BE2C (cell line): ENCODE measurements at regions not wholly inside any gene's neighbourhood (a gene's known extent, or its start where the extent isn't known, plus 50 kb on each side); places are given as distances from the start of the nearest gene placed in this dataset.

ENCODE experiments used
- DNase-seq: peaks from one replicate; pipeline ENCODE4 v3.0.0-alpha.2; 2020
- H3K27me3 ChIP-seq: fragments of 250-450 bp; sonication (Bioruptor Pico); 2 replicates; pipeline ENCODE4 v1.5.1; 2020; ENCODE audit warnings: mild to moderate bottlenecking
- H3K36me3 ChIP-seq: fragments of 250-450 bp; sonication (Bioruptor Pico); 2 replicates; pipeline ENCODE4 v1.5.1; 2020; ENCODE audit warnings: mild to moderate bottlenecking
- H3K4me1 ChIP-seq: fragments of 250-450 bp; sonication (Bioruptor Pico); 2 replicates; pipeline ENCODE4 v1.5.1; 2020
- H3K4me3 ChIP-seq: 2 replicates; pipeline ENCODE4 v1.5.1; 2011; ENCODE audit warnings: low read depth, low read length
- H3K9me3 ChIP-seq: fragments of 250-450 bp; sonication (Bioruptor Pico); 2 replicates; pipeline ENCODE4 v1.5.1; 2020
- TF ChIP-seq, protein P1 (sequence below): IDR thresholded peaks from 2 replicates; pipeline ENCODE4 v1.5.1; 2012; ENCODE audit warnings: mild to moderate bottlenecking, low read depth, low read length

- Histone ChIP-seq H3K4me1 (no peaks in the 10 kb centered on the region), H3K27me3 (no peaks in the 10 kb centered on the region), H3K36me3 (no peaks in the 10 kb centered on the region), H3K4me3 (no peak overlapping the region), H3K9me3 (no peaks in the 10 kb centered on the region)
- no peak for DNase-seq
- TF ChIP-seq, protein P1, sequence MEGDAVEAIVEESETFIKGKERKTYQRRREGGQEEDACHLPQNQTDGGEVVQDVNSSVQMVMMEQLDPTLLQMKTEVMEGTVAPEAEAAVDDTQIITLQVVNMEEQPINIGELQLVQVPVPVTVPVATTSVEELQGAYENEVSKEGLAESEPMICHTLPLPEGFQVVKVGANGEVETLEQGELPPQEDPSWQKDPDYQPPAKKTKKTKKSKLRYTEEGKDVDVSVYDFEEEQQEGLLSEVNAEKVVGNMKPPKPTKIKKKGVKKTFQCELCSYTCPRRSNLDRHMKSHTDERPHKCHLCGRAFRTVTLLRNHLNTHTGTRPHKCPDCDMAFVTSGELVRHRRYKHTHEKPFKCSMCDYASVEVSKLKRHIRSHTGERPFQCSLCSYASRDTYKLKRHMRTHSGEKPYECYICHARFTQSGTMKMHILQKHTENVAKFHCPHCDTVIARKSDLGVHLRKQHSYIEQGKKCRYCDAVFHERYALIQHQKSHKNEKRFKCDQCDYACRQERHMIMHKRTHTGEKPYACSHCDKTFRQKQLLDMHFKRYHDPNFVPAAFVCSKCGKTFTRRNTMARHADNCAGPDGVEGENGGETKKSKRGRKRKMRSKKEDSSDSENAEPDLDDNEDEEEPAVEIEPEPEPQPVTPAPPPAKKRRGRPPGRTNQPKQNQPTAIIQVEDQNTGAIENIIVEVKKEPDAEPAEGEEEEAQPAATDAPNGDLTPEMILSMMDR, result no peak
These were observed 273.2 kb downstream of the ENC1 start for GRCh38 chr5:74367241-74367733.

GRCh38 chr5:74365723-74366122, 274.8 kb downstream of the ENC1 start:
- H3K9me3 ChIP-seq, result no peaks in the 10 kb centered on the region
- H3K36me3 ChIP-seq, result no peaks in the 10 kb centered on the region
- no peak for DNase-seq
- no peaks in the 10 kb centered on the region for H3K4me1 ChIP-seq
- TF ChIP-seq, protein P1, result no peak
- H3K4me3 ChIP-seq, result no peak overlapping the region
- H3K27me3 ChIP-seq, result no peaks in the 10 kb centered on the region

DNA sequence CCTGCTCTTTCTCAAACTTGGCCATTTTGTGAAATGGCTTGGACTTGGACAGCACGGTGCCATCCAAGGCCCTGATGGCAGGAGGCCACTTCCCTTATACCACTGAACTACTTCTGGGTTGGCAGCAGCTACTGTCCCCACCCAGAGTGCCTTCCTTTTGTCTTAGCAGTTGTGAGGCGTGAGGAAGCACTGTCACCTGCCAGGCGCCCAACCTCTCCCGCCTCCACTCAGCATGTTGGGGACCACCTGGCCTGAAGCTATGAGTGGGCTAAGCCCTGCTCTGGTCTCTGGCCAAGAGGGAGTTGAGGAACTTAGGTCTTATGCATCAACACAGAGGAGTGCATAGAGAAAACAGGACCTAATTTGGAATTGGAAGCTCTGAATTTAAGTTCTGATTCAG, 276.0 kb downstream of the ENC1 start:
- H3K36me3 ChIP-seq, result no peaks in the 10 kb centered on the region
- no peaks in the 10 kb centered on the region for H3K9me3 ChIP-seq
- DNase-seq, result no peak
- H3K4me3 ChIP-seq, result no peak overlapping the region
- no peaks in the 10 kb centered on the region for H3K27me3 ChIP-seq
- no peaks in the 10 kb centered on the region for H3K4me1 ChIP-seq
- TF ChIP-seq, protein P1, result no peak

DNA sequence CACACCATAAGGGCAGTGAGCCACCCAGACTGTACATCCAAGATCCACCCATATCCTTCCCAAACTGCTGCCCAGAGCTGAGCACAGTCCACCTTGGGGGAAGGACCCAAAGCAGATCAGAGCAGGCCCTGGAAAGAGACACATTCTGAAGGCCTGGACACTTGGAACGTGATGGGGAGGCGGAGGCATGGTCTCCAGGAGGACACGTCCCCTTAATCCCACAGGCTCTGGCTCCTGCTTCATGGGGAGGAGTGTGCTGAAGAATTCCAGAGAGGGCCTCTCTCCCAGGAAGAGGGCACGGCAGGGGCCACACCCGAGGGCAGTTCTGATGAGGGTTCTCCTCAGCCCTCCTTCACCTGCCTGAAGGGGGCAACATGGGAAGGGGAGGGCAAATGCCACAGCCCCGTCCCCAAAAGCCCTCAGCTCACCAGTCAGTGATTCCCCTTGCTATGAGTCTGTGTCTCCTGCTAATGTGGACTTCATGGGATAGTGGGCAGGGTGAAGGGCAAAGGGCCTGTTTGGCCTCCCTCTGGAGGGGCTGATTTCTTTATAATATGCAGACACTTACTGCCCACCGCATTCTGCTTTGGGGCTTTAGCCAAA, 276.8 kb downstream of the ENC1 start:
- Histone ChIP-seq H3K4me1 (no peaks in the 10 kb centered on the region), H3K36me3 (no peaks in the 10 kb centered on the region), H3K27me3 (no peaks in the 10 kb centered on the region), H3K9me3 (no peaks in the 10 kb centered on the region), H3K4me3 (no peak overlapping the region)
- TF ChIP-seq, protein P1, result no peak
- DNase-seq, result no peak

DNA sequence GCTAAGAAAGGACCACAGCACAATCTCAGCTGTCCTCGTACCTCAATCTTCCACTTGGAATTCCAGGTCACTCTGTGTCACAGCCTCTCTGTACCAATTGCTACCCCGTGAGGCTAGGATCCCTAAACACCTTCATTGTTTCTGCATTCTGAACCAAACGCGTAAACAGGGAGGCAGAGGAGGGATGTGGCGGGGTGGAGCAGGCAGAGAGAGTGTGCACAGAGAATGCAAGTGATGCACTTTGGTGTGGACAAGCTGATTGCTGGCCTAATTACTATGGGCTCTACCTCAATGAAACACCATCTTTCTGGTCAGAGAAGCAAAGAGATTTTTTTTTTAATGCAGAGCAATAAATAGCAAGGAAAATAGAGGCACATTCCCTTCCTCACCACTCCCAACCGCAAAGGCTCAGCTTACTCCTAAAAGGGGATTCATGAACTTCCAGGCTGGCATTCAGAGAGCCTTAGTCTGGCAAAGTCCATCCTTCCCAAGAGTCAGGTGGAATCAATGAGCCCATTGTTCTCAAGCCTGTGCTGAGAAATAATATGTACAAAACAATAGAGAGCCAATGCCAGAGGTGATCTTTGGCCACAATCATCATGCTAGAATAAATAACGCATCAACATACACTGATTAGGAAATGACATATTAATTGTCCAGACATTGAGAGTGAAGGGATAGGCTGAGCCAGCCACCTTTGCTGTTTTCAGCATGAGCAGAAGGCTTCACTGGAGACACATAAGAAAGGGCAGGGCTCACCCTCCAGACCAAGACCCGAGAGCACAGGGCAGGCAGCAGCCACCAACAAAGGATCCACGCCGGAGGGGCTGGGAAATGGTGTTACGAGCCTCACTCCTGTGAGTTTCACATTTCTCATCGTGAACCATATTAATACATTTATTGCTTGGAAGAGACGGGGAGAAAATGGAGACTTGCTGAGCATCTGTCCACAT, 278.8 kb downstream of the ENC1 start:
- no peak for DNase-seq
- no peaks in the 10 kb centered on the region for H3K27me3 ChIP-seq
- H3K4me3 ChIP-seq, result no peak overlapping the region
- no peaks in the 10 kb centered on the region for H3K9me3 ChIP-seq
- no peaks in the 10 kb centered on the region for H3K36me3 ChIP-seq
- H3K4me1 ChIP-seq, result no peaks in the 10 kb centered on the region
- TF ChIP-seq, protein P1, result no peak
